ENCODE measurements at regions not wholly inside any gene's neighbourhood (a gene's known extent, or its start where the extent isn't known, plus 50 kb on each side); places are given as distances from the start of the nearest gene placed in this dataset.

- no peaks in the 10 kb centered on the region for H3K27me3 Mint-ChIP-seq
- ChIA-PET CTCF (no interaction called here), POLR2A (no interaction called here)
- ATAC-seq, result no peak
- no peak overlapping the region for H3K4me3 Mint-ChIP-seq
- H3K4me1 Mint-ChIP-seq (ENCODE audit: low read depth), result no peaks in the 10 kb centered on the region
- DNase-seq, result no peak
- intact Hi-C loops (cut with micrococcal nuclease), result no loop called here
- no peaks in the 10 kb centered on the region for H3K36me3 Mint-ChIP-seq (ENCODE audit: low read depth)
- no peak overlapping the region for H3K27ac Mint-ChIP-seq
- H3K9me3 Mint-ChIP-seq, result no peaks in the 10 kb centered on the region
- no peak for TF ChIP-seq CTCF (IDR thresholded peaks at IDR 0.05)
Observed at GRCh38 chr13:104297075-104297474, 1230.9 kb upstream of the SLC10A2 start.

- POLR2A ChIA-PET, result no interaction called here
- no peak overlapping the region for H3K4me3 Mint-ChIP-seq
- no peaks in the 10 kb centered on the region for H3K27me3 Mint-ChIP-seq
- no peaks in the 10 kb centered on the region for H3K4me1 Mint-ChIP-seq (ENCODE audit: low read depth)
- CTCF ChIA-PET, result no interaction called here
- TF ChIP-seq CTCF (IDR thresholded peaks at IDR 0.05), result no peak
- intact Hi-C loops (cut with micrococcal nuclease), result no loop called here
- H3K9me3 Mint-ChIP-seq, result no peaks in the 10 kb centered on the region
- H3K36me3 Mint-ChIP-seq (ENCODE audit: low read depth), result no peaks in the 10 kb centered on the region
- no peak overlapping the region for H3K27ac Mint-ChIP-seq
- DNase-seq (no peak), ATAC-seq (no peak)
Observed at GRCh38 chr13:104296286-104296685, 1230.1 kb upstream of the SLC10A2 start.

- Mint-ChIP-seq H3K9me3 (no peaks in the 10 kb centered on the region), H3K4me3 (no peak overlapping the region), H3K4me1 (ENCODE audit: low read depth) (no peaks in the 10 kb centered on the region), H3K27me3 (no peaks in the 10 kb centered on the region), H3K36me3 (ENCODE audit: low read depth) (no peaks in the 10 kb centered on the region), H3K27ac (no peak overlapping the region)
- ATAC-seq (no peak), DNase-seq (no peak)
- ChIA-PET CTCF (no interaction called here), POLR2A (no interaction called here)
- intact Hi-C loops (cut with micrococcal nuclease), result no loop called here
- no peak for TF ChIP-seq CTCF (IDR thresholded peaks at IDR 0.05)
Observed at GRCh38 chr13:104295537-104295936, 1229.3 kb upstream of the SLC10A2 start.

GRCh38 chr13:104289400-104289799 is 1223.2 kb upstream of the SLC10A2 start:
- H3K27ac Mint-ChIP-seq, result no peak overlapping the region
- DNase-seq (no peak), ATAC-seq (no peak)
- no peaks in the 10 kb centered on the region for H3K9me3 Mint-ChIP-seq
- POLR2A ChIA-PET, result no interaction called here
- CTCF ChIA-PET, result no interaction called here
- intact Hi-C loops (cut with micrococcal nuclease), result no loop called here
- no peak for TF ChIP-seq CTCF (IDR thresholded peaks at IDR 0.05)
- no peaks in the 10 kb centered on the region for H3K27me3 Mint-ChIP-seq
- no peak overlapping the region for H3K4me3 Mint-ChIP-seq
- no peaks in the 10 kb centered on the region for H3K4me1 Mint-ChIP-seq (ENCODE audit: low read depth)
- no peaks in the 10 kb centered on the region for H3K36me3 Mint-ChIP-seq (ENCODE audit: low read depth)

- DNase-seq (no peak), ATAC-seq (no peak)
- TF ChIP-seq CTCF (IDR thresholded peaks at IDR 0.05), result no peak
- ChIA-PET CTCF (no interaction called here), POLR2A (no interaction called here)
- Mint-ChIP-seq H3K9me3 (no peaks in the 10 kb centered on the region), H3K4me1 (ENCODE audit: low read depth) (no peaks in the 10 kb centered on the region), H3K27me3 (no peaks in the 10 kb centered on the region), H3K36me3 (ENCODE audit: low read depth) (no peaks in the 10 kb centered on the region), H3K4me3 (no peak overlapping the region), H3K27ac (no peak overlapping the region)
- intact Hi-C loops (cut with micrococcal nuclease), result no loop called here
Observed at GRCh38 chr13:104288496-104288895, 1222.3 kb upstream of the SLC10A2 start.

Measured in activated CD8-positive, alpha-beta T cell treated with anti-CD3 and anti-CD28 coated beads for 36 hours (primary cell).